ENCODE measurements at regions not wholly inside any gene's neighbourhood (a gene's known extent, or its start where the extent isn't known, plus 50 kb on each side); places are given as distances from the start of the nearest gene placed in this dataset.

GRCh38 chr7:135803143-135803542 lies 54.5 kb upstream of the FAM180A start:
- Histone ChIP-seq H3K9me3 (ENCODE audit: control insufficient read depth in 1 of 2, insufficient read depth in 1 of 2, low read length in 2 of 2) (no peaks in the 10 kb centered on the region), H3K4me3 (ENCODE audit: low read length) (no peak overlapping the region), H3K36me3 (ENCODE audit: insufficient read depth, low read length) (no peaks in the 10 kb centered on the region), H3K27me3 (ENCODE audit: control insufficient read depth in 1 of 2, insufficient read depth in 2 of 2, low read length in 2 of 2) (peaks cover 0 to 3% of the 10 kb centered on the region in 2 experiments), H3K4me1 (ENCODE audit: insufficient read depth, low read length) (peaks cover 8% of the 10 kb centered on the region), H3K27ac (ENCODE audit: low read depth in 1 of 2, low read length in 2 of 2) (no peak overlapping the region)
- no peak for DNase-seq
- no peak for TF ChIP-seq CTCF (IDR thresholded peaks at IDR 0.05)
- peaks cover 6% of the 10 kb centered on the region for H3K4me1 Mint-ChIP-seq (ENCODE audit: low read depth)
- no peak overlapping the region for H3K27ac Mint-ChIP-seq
- no peaks in the 10 kb centered on the region for H3K36me3 Mint-ChIP-seq (ENCODE audit: low read depth)
- intact Hi-C loops (cut with DNase I, micrococcal nuclease), result loop anchor here in 1 of 2 experiments (5.0 kb wide), 1 partner anchor 1644 kb away; no protein-coding TSS in a partner anchor
- no peak for ATAC-seq (ENCODE audit: poor library complexity)
- H3K9me3 Mint-ChIP-seq, result no peaks in the 10 kb centered on the region
- H3K4me3 Mint-ChIP-seq, result no peak overlapping the region
- ChIA-PET POLR2A (no interaction called here), CTCF (interaction anchor here (0.6 kb wide), 1 partner anchor 79 kb away, joined by 4 read pairs; no protein-coding TSS in a partner anchor)
- H3K27me3 Mint-ChIP-seq, result peaks cover 13% of the 10 kb centered on the region

GRCh38 chr7:135802697-135803096 lies 54.1 kb upstream of the FAM180A start:
- TF ChIP-seq CTCF (IDR thresholded peaks at IDR 0.05), result no peak
- Mint-ChIP-seq H3K36me3 (ENCODE audit: low read depth) (no peaks in the 10 kb centered on the region), H3K9me3 (no peaks in the 10 kb centered on the region), H3K4me3 (no peak overlapping the region), H3K27me3 (peaks cover 13% of the 10 kb centered on the region), H3K4me1 (ENCODE audit: low read depth) (peaks cover 6% of the 10 kb centered on the region), H3K27ac (no peak overlapping the region)
- Histone ChIP-seq H3K9me3 (ENCODE audit: control insufficient read depth in 1 of 2, insufficient read depth in 1 of 2, low read length in 2 of 2) (no peaks in the 10 kb centered on the region), H3K27me3 (ENCODE audit: control insufficient read depth in 1 of 2, insufficient read depth in 2 of 2, low read length in 2 of 2) (peaks cover 0 to 3% of the 10 kb centered on the region in 2 experiments), H3K36me3 (ENCODE audit: insufficient read depth, low read length) (no peaks in the 10 kb centered on the region), H3K4me3 (ENCODE audit: low read length) (no peak overlapping the region), H3K27ac (ENCODE audit: low read depth in 1 of 2, low read length in 2 of 2) (no peak overlapping the region), H3K4me1 (ENCODE audit: insufficient read depth, low read length) (peaks cover 8% of the 10 kb centered on the region)
- ChIA-PET POLR2A (no interaction called here), CTCF (interaction anchor here (0.6 kb wide), 1 partner anchor 78 kb away, joined by 4 read pairs; no protein-coding TSS in a partner anchor)
- DNase-seq (no peak), ATAC-seq (ENCODE audit: poor library complexity) (no peak)
- intact Hi-C loops (cut with DNase I, micrococcal nuclease), result loop anchor here in 1 of 2 experiments (5.0 kb wide), 1 partner anchor 1645 kb away; no protein-coding TSS in a partner anchor

GRCh38 chr7:135801877-135802276 lies 53.3 kb upstream of the FAM180A start:
- no peak overlapping the region for H3K4me3 ChIP-seq (ENCODE audit: low read length)
- ATAC-seq (ENCODE audit: poor library complexity) (no peak), DNase-seq (no peak)
- Mint-ChIP-seq H3K4me1 (ENCODE audit: low read depth) (peaks cover 6% of the 10 kb centered on the region), H3K27ac (no peak overlapping the region), H3K9me3 (no peaks in the 10 kb centered on the region), H3K4me3 (no peak overlapping the region), H3K27me3 (peaks cover 13% of the 10 kb centered on the region), H3K36me3 (ENCODE audit: low read depth) (no peaks in the 10 kb centered on the region)
- intact Hi-C loops (cut with DNase I, micrococcal nuclease), result loop anchor here (1.0 to 5.0 kb wide), 3 partner anchors 206 to 1645 kb away; no protein-coding TSS in a partner anchor
- ChIA-PET CTCF (interaction anchor here (0.8 to 2.0 kb wide), 2 partner anchors 208 to 222 kb away, joined by 3 to 17 read pairs; no protein-coding TSS in a partner anchor), POLR2A (no interaction called here)
- H3K36me3 ChIP-seq (ENCODE audit: insufficient read depth, low read length), result no peaks in the 10 kb centered on the region
- no peak for TF ChIP-seq CTCF (IDR thresholded peaks at IDR 0.05)
- no peaks in the 10 kb centered on the region for H3K9me3 ChIP-seq (ENCODE audit: control insufficient read depth in 1 of 2, insufficient read depth in 1 of 2, low read length in 2 of 2)
- H3K27ac ChIP-seq (ENCODE audit: low read depth in 1 of 2, low read length in 2 of 2), result no peak overlapping the region
- H3K27me3 ChIP-seq (ENCODE audit: control insufficient read depth in 1 of 2, insufficient read depth in 2 of 2, low read length in 2 of 2), result peaks cover 0 to 3% of the 10 kb centered on the region in 2 experiments
- peaks cover 8% of the 10 kb centered on the region for H3K4me1 ChIP-seq (ENCODE audit: insufficient read depth, low read length)

Data from CD4-positive, alpha-beta T cell (primary cell).